Left cardiac atrium (tissue), 4 donors: ENCODE measurements at regions not wholly inside any gene's neighbourhood (a gene's known extent, or its start where the extent isn't known, plus 50 kb on each side); places are given as distances from the start of the nearest gene placed in this dataset.

ENCODE experiments used
- ATAC-seq, 2 donors: fragments of 200-7000 bp; cut with Tn5 transposase; one replicate each; pipeline ENCODE4 v1.9.1; 2020; ENCODE audit warnings: mild to moderate bottlenecking in 2 of 2, moderate library complexity in 2 of 2
- DNase-seq: peaks from one replicate; pipeline ENCODE4 v3.0.0-alpha.2; 2020
- intact Hi-C, 2 donors: fragments of 100-400 bp; cut with DNase I; formaldehyde crosslinking; loops; one replicate each; pipeline versions ENCODE4 v1.14.1 to v1.15.1; 2022 to 2023
- donor health status: DM: no; HTN: yes; CAD: no.
- donor health status: DM: no; HTN: yes; CAD: no; lungs with severe emphysema.
- donor health status: DM: yes; HTN: yes; CAD: no.
- donor health status: Dilated cardiomyopathy.

DNA sequence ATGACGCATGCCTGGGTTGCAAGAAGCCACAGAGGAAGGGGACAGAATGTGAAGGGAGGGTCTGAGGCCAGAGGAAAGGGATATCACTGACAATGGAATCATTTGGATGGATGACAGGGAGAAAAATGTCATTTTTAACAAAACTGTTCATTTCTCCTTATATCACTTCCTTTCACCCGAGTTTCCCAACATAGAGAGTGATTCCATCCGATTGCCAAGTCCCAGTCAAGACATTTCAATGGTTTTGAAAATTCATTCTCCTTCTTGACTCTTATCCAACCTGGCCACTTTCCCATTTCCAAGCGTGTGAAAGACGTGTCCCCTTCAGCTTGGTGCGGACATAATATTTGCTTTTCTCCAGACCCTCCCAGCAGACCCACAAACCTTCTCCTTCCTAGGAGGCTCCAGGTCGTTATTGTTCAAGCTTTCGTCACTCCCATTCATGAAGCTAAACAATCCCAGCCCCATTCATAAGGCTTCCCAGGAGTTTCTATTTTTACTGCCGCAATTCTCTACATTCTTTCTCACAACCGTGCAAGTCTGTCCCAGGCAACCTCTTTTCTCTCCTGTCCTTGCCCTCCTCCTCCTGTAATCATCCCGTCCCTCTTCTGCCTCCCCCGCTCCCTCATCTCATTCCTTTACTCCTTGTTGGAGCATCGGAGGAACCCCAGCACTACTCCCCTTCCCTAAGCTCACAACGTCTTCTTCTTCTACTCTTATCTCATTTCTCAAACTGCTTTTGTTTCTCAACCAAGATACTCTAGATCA, 301.3 kb upstream of the KLF6 start:
- intact Hi-C loops, result loop anchor here in 1 of 2 donors (10.0 kb wide), 1 partner anchor 568 kb away; no protein-coding TSS in a partner anchor
- peak; percentile 11 to 25 for ATAC-seq
- DNase-seq, result no peak

DNA sequence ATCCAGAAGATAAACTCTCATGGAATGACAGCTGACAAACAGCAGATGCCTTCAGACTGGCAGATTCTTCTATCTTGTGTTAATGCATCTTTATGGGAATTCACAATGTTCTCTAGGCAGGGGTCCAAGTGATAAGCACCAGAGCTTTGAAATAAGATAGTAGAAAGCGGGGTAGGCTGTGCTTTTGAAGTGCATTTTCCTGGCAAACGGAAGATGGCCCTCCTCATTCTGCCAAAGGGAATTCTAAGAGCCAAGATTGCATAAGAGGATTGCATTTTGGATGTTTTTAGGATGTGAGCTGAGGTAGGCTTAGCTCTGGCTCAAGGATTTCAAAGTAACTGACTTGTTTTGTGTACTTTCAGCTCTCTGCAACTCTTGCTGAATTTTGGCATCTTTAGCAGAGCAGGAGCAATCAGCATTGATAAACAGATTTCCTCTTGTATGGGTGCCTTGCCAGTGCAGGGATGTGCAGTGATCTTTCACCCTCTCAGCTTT, 298.5 kb upstream of the KLF6 start:
- ATAC-seq, result peak; percentile 80
- intact Hi-C loops, result loop anchor here in 1 of 2 donors (5.0 to 10.0 kb wide), 2 partner anchors 301 to 571 kb away; no protein-coding TSS in a partner anchor
- DNase-seq, result peak; percentile 42

GRCh38 chr10:4082861-4083260, 297.9 kb upstream of the KLF6 start:
- intact Hi-C loops, result loop anchor here in 1 of 2 donors (5.0 to 10.0 kb wide), 2 partner anchors 301 to 572 kb away; no protein-coding TSS in a partner anchor
- ATAC-seq (peak in 1 of 2 donors; percentile 13), DNase-seq (no peak)

- intact Hi-C loops, result loop anchor here in 1 of 2 donors (5.0 to 10.0 kb wide), 2 partner anchors 299 to 573 kb away; no protein-coding TSS in a partner anchor
- ATAC-seq, result peak; percentile 49 to 50
- peak; percentile 44 for DNase-seq
These were observed 296.7 kb upstream of the KLF6 start for GRCh38 chr10:4081685-4082111.

DNA sequence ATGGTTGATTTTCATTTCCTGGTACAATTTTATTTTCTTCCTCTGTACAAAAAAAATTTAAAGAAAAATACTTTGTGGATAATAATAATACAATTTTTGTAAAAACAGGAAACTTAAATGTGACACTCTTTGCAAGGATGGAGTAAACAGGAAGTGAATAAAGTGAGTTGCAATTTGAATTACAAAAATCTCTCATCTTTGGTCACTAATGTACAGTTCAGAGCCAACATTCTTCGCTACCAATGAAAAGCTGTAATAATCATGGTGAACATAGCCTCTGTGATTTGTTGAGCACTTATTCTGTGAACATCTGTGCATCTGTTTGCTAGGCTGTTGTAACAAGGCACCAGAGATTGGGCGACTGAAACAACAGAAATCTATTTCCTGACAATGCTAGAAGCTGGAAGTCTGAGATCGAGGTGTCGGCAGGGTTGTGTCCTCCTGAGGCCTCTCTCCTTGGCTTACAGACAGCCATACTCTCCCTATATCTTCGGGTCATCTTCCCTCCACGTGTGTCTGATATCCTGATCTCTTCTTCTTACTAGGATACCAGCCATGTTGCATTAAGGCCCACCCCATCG, 295.3 kb upstream of the KLF6 start:
- intact Hi-C loops, result loop anchor here in 1 of 2 donors (5.0 to 10.0 kb wide), 2 partner anchors 298 to 574 kb away; no protein-coding TSS in a partner anchor
- no peak for ATAC-seq
- DNase-seq, result no peak

DNA sequence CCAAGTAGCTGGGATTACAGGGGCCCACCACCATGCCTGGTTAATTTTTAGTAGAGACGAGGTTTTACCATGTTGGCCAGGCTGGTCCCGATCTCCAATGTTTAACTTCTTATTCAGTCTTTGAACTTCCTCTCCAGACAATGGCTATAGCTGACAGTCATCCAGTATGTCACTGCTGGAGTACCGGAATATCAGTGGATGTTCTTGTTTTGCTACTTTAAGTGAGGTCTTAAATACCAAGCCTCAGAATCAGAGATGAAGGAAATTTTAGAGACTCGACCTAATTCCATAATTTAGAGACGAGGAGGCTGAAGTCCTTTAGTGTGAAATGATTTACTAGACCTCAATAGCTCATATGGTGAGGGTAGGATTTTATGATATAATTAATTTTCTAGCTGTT, 294.8 kb upstream of the KLF6 start:
- no peak for ATAC-seq
- intact Hi-C loops, result loop anchor here in 1 of 2 donors (5.0 to 10.0 kb wide), 2 partner anchors 298 to 575 kb away; no protein-coding TSS in a partner anchor
- DNase-seq, result no peak

DNA sequence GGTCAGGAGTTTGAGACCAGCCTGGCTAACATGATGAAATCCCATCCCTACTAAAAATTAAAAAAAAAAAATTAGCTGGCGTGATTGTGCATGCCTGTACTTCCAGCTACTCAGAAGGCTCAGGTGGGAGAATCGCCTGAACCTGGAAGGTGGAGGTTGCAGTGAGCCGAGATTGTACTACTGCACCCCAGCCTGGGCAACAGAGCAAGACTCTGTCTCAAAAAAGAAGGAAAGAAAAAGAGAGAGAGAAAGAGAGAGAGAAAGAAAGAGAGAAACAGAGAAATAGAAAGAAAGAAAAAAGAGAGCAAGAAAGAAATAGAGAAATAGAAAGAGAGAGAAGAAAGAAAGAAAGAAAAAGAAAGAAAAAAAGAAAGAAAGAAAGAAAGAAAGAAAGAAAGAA, 292.8 kb upstream of the KLF6 start:
- intact Hi-C loops, result no loop called here
- no peak for DNase-seq
- no peak for ATAC-seq

DNA sequence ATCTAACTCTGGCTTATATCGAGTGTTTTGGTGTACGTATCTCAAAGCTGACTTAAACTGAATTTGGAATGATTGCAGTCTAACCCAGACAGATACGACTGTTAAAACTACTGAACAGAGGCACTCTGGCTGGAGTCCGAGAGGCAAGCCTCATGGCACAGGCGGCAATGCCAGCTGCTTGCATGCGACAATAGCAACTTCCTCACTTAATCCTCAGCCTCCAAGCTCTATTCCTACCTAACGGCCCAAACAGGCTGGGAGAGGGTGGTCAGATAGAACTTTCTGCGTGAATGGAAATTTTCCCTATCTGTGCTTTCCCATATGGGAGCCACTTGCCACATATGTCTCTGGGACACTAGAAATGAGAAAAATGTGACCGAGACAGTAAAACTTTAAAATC, 292.0 kb upstream of the KLF6 start:
- ATAC-seq (no peak), DNase-seq (no peak)
- intact Hi-C loops, result no loop called here

GRCh38 chr10:4075443-4075842, 290.4 kb upstream of the KLF6 start:
- no peak for ATAC-seq

DNA sequence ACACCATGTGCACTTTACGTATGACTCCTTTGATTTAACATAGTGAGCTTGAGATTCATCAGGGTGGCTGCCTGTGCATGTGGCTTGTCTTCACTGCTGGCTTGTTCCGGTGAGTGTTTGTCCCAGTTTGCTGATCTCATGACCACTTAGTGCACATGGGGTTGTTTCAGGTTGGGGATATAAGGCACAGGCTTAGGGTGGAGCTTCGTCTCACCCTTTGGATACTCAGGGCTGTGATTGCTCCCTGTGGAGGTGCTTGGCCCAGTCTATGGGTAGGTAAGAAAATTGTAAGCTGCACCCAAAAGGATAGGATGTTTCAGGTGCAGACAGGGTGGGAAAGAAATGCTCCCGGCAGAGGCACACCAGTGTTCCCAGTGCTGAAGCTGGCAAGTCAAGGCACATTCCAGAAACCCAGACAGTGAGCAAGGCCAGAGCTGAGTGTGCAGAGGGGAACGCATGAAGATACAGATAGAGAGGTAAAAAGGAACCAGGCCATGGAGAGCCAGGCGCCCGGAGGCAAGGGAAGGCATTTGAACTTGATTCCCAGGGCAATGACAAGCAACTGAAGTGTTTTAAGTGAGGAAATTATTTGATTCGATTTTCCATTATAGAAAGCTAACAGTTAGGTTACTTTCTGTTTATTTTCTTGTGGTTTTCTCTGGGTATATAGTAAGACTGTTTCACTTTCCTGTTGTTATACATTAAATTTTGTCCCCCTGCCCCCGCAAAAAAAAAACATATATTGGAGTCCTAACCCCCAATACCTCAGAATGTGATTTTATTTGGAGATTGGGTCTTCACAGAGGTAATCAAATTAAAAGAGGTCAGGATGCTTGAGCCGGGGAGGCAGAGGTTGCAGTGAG, 289.8 kb upstream of the KLF6 start:
- intact Hi-C loops, result no loop called here
- ATAC-seq, result peak; percentile 54 to 77
- no peak for DNase-seq

More at GRCh38 chr10:4075443-4075842, 290.4 kb upstream of the KLF6 start:
- intact Hi-C loops, result no loop called here
- DNase-seq, result no peak

GRCh38 chr10:4073912-4074311, 288.9 kb upstream of the KLF6 start:
- intact Hi-C loops, result no loop called here

DNA sequence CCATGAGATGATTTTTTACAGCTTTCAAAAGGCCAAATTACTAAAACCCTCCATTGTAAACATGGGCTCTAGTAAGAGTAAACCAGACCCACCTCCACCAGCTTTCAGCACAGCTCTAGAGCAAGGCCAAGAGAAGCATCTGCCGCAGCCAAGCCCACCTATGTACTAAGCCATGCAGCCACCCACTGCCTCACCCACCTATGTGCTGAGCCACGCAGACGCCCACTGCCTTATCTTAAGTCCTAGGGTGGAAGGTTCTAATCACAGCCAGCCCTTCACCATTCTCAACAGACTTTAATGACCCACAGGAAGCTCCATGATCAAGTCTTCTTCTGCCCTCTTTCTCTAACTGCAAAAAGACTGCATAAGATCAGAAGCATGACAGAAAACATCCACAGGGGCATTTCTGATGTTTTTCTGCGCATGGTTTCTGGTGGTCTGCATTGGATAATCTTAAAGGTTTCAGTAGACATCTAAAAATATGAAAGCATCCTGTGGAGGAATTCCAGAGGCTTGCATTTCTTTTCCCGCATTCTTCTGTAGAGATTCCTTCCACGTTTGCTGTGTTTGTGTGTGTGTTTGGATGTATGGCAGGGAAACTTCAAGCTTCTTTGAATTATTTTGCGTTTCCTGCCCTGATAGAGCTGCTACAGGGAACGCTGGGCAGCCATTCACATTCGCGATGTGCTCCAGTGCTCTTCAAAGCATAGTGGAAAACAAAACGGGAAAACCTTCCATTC, 286.1 kb upstream of the KLF6 start:
- ATAC-seq (no peak), DNase-seq (no peak)
- intact Hi-C loops, result no loop called here

More at GRCh38 chr10:4073912-4074311, 288.9 kb upstream of the KLF6 start:
- ATAC-seq, result peak; percentile 72 to 89
- DNase-seq, result peak; percentile 56

DNA sequence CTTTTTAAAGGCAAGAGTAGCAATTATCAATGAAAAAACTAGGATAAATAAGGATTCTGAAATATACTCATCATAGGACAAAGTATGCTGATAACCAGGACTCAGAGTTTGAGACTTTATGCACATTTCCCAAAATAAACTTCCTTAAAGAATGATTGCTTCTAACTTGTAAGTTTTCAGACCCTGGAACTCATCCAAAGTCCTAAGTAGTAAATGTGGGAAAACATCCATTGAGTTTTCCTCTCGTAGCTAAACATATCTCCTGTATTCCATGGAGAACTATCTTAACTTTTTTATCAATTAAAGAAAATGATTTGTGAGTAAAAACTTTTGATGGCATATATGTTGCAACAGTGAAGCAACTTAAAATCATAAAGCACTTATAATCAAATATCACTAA, 285.2 kb upstream of the KLF6 start:
- ATAC-seq (no peak), DNase-seq (no peak)
- intact Hi-C loops, result no loop called here

- intact Hi-C loops, result no loop called here
- ATAC-seq, result no peak
These were observed 284.5 kb upstream of the KLF6 start for GRCh38 chr10:4069491-4069890.

DNA sequence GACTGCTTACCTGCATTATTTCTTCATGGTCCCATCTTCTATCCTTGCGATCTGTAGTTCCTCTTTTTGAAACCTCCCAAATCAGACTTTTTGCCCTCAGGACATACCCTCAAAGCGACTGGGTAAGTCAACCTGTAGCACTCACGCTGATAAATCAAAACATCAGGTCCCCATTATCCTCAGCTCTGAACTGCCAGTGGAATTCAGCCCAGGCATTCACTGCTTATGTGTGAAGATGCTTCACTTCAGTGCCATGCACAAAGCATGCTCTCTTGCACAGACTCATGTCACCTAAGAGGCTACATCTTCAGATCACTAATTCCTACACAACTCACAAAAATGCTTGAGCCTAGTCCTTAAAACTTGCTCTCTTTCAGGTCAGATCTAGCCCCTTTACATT, 283.6 kb upstream of the KLF6 start:
- ATAC-seq, result no peak
- DNase-seq, result no peak
- intact Hi-C loops, result no loop called here

More at GRCh38 chr10:4069491-4069890, 284.5 kb upstream of the KLF6 start:
- no peak for DNase-seq

- intact Hi-C loops, result no loop called here
- DNase-seq (no peak), ATAC-seq (peak; percentile 58 to 75)
These were observed 283.0 kb upstream of the KLF6 start for GRCh38 chr10:4067931-4068561.

DNA sequence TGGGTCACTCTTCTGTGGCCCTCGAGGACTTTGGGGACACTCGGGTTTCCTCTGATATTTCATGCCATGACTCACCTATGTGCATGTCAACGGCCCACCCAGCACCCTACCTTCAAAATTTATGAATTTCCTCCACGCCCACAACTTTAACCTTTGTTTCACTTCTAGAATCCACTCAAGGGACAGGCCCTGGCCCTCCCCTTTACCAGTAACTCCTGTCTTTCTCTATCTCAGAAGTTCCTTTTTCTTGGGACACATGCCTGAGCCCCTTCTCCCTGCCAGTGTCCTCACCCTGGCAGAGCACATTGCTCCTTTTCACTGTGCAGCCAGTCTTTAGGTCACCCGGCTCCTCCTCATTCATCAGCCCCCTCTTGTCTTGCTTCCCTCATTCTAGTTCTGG, 282.5 kb upstream of the KLF6 start:
- ATAC-seq (peak in 1 of 2 donors; percentile 30), DNase-seq (no peak)
- intact Hi-C loops, result no loop called here
